ENCODE measurements at regions not wholly inside any gene's neighbourhood (a gene's known extent, or its start where the extent isn't known, plus 50 kb on each side); places are given as distances from the start of the nearest gene placed in this dataset.

DNA sequence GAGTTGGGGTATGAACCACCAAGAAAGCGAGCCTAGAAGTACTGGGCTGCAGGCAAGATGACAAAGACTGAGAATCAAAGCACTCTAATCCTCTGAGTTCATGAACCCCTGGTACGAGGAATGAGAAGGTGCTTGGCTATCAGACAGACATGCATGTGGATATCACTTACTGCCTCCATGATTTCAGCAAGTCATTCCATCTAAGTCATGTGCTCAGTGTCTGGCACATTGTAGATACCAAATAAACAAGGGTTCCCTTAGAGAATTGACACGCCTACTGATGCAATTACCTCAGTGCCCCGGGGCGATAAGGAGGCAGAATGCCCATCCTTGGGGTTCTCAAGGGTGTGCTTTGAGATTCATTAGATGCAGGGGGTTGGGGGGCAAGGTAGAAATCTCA lies 125.6 kb upstream of the PKDCC start:
- TF ChIP-seq, protein P1, sequence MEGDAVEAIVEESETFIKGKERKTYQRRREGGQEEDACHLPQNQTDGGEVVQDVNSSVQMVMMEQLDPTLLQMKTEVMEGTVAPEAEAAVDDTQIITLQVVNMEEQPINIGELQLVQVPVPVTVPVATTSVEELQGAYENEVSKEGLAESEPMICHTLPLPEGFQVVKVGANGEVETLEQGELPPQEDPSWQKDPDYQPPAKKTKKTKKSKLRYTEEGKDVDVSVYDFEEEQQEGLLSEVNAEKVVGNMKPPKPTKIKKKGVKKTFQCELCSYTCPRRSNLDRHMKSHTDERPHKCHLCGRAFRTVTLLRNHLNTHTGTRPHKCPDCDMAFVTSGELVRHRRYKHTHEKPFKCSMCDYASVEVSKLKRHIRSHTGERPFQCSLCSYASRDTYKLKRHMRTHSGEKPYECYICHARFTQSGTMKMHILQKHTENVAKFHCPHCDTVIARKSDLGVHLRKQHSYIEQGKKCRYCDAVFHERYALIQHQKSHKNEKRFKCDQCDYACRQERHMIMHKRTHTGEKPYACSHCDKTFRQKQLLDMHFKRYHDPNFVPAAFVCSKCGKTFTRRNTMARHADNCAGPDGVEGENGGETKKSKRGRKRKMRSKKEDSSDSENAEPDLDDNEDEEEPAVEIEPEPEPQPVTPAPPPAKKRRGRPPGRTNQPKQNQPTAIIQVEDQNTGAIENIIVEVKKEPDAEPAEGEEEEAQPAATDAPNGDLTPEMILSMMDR (IDR thresholded peaks at IDR 0.05) = no peak
- no peak for TF ChIP-seq POLR2A (IDR thresholded peaks at IDR 0.05)
